ENCODE measurements at regions not wholly inside any gene's neighbourhood (a gene's known extent, or its start where the extent isn't known, plus 50 kb on each side); places are given as distances from the start of the nearest gene placed in this dataset.
"Not testable (repeated sequence)": the region's sequence is repeated elsewhere in the genome, so short reads cannot be mapped to it uniquely, and the experiment has no call there.

DNA sequence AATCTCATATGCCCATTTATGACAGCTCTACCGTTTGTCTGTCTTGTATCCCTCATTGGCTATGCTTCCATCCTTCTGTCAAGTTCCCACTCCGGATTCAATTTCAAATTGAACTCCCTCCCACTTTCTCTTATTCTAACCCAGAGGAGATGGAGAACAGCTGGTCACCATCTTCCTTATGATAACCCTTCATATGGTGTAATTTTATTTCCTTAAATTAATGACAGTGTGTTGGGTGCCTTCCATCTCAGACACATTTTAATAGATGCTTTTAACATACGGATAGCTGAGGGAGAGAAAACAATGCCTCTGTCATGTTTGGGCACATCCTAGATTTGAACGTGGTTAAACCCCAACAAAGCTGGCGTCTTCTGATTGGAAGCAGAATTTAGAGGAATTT is 103.0 kb upstream of the PLXNA2 start:
- DNase-seq (ENCODE audit: low read depth in 2 of 2, low spot score in 1 of 2): no peak

DNA sequence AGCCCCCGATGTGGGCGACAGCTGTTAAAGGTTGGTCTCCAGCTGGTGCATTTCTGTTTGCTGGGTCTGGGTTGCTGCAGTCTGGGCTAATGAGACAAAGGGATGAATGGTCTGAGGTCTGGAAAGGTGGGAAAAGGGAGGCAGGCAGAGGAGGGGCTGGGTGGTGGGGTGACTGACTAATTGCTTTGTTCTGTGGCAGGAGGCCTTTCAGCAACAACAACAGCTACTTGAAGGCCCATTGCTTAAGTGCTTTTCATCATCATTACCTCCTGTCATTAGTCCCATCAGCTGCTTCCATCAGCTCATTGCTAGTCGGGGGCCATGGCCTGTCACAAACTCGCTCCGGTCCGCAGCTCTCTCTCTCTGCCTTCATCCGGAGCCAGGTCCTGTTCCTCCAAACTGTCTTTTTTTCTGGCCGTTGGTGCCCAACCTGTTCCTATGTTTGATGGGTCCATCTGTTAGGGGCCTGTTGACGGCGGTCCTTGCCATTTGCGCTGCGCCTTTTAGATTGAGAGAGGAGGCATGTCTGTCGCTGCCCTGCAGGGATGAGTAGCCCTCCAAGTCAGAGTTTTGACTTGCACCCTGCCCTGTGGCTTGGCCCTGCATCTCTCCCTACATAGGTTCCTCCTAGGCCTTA is 105.6 kb upstream of the PLXNA2 start:
- no peak for DNase-seq (ENCODE audit: low read depth in 2 of 2, low spot score in 1 of 2)

DNA sequence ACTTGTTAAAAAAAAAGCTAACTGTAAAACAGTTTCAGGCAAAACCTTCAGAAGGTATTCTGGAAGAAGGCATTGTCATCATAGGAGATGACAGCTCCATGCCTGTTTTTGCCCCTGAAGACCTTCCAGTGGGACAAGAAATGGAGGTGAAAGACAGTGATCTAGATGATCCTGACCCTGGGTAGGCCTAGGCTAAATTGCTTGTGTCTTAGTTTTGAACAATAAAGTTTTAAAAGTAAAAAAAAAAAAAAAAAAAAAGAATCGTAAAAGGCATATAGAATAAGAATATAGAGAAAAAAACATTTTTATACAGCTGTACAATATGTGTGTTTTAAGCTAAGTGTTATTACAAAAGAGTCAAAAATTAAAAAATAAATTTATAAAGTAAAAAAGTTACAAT is 106.6 kb upstream of the PLXNA2 start:
- no peak for DNase-seq (ENCODE audit: low read depth in 2 of 2, low spot score in 1 of 2)

DNA sequence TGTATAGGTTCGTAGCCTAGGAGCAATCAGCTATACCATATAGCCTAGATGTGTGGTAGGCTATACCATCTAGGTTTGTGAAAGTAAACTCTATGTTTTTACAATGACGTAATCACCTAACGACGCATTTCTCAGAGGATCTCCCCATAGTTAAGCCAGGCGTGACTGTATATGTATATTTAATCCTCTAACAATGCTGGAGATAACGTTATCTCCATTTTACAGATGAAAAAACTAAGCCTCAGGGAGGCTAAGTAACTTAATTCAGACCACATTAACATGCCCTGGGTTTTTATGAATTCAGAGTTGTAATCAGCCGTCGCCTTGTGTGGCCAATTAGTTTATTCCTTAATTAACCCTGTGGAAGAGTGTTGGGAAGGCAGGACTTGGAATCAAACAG is 107.7 kb upstream of the PLXNA2 start:
- no peak for DNase-seq (ENCODE audit: low read depth in 2 of 2, low spot score in 1 of 2)

DNA sequence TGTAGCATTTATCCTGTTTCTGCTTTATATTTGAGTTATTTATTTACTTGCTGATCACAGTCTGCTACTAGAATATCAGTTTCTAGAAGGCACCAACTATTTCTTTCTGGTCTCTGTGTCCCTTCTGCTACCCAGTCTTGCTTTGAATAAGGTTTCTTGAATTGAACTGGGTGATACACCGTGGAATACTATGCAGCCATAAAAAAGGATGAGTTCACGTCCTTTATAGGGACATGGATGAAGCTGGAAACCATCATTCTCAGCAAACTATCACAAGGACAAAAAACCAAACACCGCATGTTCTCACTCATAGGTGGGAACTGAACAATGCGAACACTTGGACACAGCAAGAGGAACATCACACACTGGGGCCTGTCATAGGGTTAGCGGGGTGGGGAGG is 109.6 kb upstream of the PLXNA2 start:
- not testable (repeated sequence) for DNase-seq (ENCODE audit: low read depth in 2 of 2, low spot score in 1 of 2)

DNA sequence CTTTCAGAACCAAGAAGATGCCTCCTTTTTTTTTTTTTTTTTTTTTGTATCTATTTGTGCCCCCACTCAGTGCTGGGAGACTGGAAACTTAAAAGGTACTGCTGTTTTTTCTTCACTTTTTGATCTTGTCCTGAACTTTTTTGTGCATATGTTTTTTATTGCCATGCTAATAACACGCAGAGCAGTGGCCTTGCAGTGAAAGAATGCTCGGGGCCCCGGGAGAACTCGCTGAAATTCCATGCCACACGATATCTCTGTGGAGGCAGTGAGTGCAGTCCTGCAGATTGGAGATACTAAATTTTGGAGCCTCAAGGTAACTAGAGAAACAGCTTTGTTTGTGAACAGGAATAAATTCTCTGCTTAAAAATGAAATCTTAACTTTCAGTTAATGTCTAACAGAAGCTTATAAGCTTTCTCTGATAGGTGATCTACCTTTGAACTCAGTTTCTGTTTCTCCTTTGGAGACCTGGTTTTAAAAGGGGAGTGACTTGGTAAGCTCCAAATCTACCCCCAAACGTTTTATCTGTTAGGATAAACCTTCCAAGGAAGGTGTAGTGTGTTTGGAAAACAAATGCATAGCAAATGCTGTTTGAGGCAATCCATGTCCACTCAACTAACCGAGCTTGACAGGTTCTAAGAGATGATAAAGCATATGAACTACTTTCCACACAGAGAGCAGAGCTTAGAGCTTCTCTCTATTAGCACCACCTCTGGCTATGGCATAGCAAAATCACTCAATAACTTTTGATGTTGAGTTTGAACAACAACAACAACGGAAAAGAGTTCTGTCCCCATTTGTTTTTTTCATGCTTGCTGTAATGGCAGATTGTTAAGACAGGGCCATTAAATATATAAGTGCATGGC is 113.7 kb upstream of the PLXNA2 start:
- DNase-seq (ENCODE audit: low read depth in 2 of 2, low spot score in 1 of 2): no peak

DNA sequence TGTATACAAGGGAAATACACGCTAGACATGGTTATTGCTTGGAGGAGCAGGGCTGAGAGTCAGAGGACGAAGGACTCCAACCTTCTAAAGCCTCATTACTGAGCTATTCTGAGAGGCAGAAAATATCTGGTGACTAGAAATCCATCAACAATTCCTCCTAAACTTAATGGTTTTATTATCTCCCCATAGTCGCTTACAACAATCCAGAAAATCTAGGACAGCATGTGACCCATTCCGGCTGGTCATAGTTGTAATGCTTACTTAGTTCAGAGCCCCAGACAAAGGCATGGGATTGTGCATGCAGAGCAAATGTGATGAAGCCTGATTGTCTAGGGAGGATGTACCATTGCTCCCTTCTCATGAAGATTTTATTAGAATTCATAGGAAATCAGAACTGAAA is 114.5 kb upstream of the PLXNA2 start:
- DNase-seq (ENCODE audit: low read depth in 2 of 2, low spot score in 1 of 2): no peak

DNA sequence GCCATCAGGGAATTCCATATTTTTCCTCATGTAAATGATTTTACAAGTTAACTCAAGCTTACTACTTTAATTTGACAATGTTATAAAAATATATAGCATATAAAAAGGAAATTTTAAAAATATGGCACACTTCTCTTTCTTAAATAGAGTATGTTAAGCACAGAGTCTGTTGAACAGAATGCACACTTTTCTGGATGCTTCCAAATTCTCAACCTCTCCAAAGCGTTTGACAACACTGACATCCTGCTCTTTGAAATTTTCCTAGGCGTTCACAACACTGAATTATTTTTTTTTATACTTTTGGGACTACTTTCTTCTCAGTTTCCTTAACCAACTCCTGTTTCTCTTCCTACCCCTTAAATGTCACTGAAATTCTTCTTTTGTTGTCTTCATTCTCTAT is 117.8 kb upstream of the PLXNA2 start:
- DNase-seq (ENCODE audit: low read depth in 2 of 2, low spot score in 1 of 2): no peak

DNA sequence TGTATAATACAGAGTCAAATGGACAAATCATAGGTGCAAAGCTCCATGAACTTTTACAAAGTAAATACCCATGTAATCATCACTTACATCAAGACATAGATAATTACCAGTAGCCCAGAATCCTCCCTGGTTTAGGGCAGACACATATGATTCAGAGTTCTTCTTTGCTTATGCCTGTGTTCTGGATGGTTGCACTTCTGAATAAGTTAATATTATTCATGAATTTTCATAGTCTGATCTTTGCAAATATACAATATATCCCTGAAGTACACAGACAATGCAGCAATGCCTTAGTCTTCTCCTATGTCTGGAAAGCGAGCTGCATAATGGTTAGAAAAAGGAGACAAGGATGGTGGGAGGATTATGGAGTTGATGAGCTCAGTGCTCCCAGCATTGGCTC is 122.4 kb upstream of the PLXNA2 start:
- no peak for DNase-seq (ENCODE audit: low read depth in 2 of 2, low spot score in 1 of 2)

DNA sequence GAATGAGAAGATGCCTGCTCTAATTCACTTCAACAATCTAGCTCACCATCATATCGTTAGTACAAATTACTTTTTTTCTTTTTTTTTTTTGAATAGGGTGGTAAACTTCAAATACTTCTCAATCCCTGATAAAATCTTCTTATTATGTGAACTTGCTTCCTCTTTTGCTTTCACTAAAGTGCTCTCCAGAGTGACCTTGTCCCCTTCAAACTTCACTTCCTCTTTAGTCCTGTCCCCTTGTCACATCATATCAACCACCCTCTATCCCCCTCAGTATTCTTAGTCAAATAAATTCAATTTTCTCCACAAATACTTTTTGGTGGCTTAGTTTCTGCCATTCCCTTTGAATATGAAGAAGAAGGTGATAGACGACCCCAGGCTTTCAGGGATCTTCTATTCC is 124.9 kb upstream of the PLXNA2 start:
- DNase-seq (ENCODE audit: low read depth in 2 of 2, low spot score in 1 of 2): no peak

DNA sequence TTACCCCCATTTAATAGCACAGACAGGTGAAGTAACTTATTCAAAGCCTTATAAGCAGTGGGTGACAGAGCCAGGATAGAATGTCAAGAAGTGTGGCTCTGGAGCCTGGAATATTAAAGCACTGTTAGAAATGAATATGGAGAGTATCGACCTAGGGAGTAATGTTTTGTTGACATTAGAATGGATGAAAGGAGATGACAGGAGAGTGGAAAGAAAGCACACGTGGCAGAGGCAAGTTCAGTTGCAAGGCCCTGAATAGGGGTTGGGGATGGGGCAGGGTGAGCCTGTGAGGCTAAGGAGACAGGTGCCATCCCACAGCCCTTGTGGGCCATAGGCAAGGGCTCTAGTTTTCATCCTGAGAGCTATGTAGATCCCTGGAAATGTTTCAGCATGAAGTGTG is 125.5 kb upstream of the PLXNA2 start:
- no peak for DNase-seq (ENCODE audit: low read depth in 2 of 2, low spot score in 1 of 2)

DNA sequence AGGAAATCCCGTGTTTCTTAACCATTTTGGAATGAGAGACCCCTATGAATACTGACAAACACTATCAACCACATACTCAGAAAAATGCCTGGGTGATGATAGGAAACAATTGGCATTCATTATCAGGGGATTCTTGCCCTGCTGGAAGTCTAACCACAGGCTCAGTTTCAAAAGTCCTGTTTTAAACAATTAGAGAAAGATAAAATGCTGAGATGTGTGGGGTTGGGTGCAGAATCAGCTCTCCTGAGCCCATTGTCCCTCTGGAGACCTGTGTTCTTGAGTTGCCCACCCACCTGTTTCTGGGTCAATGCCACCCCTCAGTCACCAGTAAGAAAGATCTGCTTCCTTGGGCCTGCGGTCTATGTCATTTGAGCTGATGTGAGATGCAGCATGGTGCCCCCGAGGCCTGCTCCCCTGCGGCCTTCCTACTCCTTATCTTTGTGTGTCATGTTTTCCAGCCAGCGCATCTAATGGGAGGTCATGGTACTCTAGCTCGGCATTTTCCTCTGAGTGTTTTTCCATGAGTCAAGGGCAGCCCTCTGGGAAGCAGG is 130.3 kb upstream of the PLXNA2 start:
- DNase-seq (ENCODE audit: low read depth in 2 of 2, low spot score in 1 of 2): no peak

DNA sequence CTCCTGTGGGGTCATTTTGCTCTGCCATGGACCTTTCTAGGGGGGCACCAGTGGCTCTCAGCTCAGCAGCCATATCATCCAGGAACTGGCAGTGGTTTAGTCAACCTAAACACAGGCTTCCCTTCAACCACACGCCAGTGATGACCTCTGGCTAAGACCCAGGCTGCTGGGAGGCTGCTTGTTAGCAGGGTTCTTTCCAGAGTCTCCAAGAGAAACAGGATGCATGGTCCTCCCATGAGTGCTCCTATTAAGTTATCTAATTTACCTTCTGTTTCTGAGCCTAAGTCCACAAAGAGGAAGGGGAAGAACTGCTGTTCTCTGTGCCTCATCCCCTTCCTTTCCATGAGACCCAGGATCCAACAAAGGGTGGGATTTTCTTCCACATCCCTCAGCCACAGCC is 137.3 kb upstream of the PLXNA2 start:
- DNase-seq (ENCODE audit: low read depth in 2 of 2, low spot score in 1 of 2): no peak

DNA sequence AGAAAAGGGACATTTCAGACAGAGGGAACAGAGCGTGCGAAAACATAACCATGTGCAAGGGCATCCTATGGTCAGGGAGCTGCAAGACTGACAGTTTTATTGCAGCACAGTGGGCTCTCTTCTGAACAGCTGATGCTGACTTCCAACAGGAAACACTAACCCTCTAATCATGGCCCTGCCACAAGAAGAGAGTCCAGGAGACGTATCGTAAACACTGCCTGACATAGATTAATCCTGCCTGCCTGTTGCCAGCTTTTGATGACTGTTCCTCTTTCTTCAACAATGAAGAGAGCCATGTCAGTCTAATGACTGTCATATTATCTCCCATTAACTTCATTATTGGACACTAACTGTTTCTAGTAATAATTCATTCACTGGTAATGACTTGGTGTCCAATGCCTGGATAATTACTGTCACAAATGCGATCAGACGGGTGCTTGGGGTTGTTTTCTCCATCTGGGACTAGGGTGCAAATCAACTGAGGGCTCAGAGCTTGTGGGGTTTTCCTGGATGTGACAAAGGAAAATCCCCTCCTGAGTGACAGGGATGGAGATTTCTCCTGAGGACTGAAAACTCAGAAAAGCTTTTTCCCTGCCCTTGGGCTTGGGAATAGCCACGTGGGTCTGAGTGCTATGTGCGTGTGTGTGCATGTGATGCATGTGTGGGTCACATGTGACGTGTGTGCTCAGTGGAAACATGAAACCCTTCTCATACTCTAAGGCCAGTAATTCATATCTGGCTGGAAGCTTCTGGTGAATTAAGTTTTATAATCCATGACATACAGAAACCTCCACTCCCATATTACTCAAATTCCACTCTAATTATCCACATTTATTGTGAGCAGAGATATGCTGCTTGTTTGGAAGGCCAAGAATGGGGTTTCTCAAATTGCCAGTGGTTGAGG is 144.0 kb upstream of the PLXNA2 start:
- DNase-seq (ENCODE audit: low read depth in 2 of 2, low spot score in 1 of 2): no peak

DNA sequence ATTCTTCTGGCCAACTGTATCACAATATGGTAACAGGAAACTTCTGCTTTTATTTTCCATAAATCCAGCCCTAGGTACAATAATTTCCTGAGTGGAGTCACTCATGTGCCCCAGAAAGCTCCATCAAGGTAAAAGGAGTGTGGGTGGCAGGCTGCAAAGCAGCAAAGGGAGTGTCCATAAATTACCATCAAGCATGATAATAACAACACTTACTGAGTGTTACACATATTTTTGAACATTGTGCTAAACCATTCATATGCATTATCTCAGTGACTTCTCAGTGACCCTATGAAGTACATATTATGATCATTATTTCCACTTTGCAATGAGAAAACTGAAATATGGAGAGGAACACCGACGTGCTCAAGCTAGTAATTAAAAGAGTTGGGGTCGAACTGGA is 149.2 kb upstream of the PLXNA2 start:
- DNase-seq (ENCODE audit: low read depth in 2 of 2, low spot score in 1 of 2): no peak

DNA sequence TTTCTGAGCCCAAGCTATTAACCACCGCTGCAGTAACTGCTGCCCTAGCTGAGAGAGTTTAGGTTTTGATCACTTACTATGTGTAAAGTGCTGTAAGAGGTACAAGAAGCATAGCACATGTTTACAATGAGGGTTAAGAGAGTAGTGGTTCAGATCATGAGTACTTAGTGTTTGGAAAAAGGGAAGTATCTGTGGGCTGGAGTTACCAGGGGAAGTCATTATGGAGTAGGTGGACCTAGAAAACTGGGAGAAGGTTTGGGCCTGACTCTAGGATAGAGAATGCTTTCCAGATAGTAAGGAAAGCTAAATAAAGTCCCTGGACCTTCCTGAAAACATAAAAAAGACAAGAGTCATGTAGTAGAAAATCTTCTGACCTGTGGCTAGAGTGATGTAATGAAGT is 149.6 kb upstream of the PLXNA2 start:
- no peak for DNase-seq (ENCODE audit: low read depth in 2 of 2, low spot score in 1 of 2)

DNA sequence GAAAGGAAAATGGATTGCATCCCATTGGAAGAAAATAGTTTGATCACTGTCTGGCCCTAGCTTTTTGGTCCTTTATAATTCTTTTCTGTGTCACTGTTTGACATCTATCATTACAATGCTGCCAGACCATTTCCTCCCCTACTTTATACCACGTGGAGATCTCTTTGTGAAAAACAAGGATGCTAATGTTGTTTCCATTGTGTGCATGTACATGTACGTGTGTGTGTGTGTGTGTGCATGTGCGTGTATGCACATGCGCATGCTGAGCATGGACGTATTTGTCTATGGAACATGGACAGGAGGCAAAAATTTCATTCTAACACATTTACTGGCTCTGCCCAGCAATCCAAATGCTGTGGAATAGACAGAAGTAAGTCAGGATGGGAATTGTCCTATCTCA is 153.1 kb upstream of the PLXNA2 start:
- DNase-seq (ENCODE audit: low read depth in 2 of 2, low spot score in 1 of 2): no peak

DNA sequence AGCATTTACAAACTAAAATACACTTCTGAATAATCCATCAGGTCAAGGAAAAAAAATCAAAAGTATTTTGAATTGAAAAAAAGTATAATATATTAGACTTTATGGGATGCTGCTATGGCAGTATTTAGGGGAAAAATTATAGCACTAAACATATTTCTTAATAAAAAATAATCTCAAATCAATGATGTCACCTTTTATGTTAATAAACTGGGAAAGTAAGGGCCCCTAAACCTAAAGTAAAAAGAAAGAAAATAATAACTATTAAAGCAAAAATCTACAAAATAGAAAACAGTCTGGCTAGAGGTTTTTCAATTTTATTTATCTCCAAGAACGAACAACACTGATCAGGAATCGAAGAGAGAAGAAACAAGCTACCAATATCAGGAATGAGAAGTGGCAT is 160.8 kb upstream of the PLXNA2 start:
- DNase-seq (ENCODE audit: low read depth in 2 of 2, low spot score in 1 of 2): no peak

DNA sequence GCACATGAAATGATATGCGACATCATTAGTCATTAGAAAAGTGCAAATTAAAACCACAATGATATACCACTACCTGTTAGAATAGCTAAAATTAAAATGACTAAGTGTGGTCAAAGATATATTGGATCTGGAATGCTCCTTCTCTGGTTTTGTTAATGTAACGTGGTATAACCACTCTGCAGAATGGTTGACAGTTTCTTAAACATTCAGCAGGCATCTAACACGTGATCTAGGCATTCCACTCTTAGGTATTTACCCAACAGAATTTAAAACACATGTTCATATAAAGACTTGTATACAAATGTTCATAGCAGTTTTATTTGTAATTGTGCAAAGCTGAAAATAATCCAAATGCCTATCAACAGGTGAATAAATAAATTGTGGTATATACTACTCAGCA is 165.0 kb upstream of the PLXNA2 start:
- DNase-seq (ENCODE audit: low read depth in 2 of 2, low spot score in 1 of 2): no peak

DNA sequence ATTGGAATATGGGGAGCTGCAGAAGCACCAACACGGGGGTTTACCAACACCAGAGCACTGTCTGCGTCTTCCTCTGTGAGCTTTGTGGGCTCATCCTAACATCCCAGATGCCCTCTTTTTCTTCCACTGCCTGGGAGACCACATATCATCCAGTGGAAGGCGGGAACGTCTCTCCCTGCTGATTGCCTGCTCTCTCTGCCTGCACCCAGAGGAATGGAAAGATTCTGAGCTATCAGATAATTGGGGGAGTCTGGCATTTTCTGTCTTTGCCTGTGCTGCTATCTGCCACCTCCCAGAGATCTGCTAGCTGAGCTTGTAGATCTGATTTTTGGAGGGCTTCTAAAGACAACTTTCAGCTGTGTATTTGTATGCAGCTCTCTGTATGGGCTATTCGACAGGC is 166.2 kb upstream of the PLXNA2 start:
- DNase-seq (ENCODE audit: low read depth in 2 of 2, low spot score in 1 of 2): no peak

DNA sequence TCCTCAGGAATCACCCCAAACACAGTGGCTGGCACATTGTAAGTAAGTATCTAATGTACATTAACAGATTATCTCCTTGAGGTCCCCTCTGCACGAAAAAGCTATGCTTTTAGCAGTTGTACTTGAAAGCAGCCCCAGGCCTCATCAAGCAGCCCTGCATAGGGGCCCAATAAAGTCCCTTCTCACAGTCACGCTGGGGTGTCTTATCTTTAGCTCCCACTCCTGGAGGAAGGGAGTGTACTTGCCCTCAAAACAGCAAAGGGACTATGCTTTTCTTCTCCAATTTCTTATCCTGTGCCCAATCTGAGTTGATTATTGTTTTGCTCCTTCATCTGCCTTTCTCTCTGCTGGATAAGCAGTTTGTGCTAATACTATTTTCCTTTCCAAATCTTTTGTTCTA is 168.8 kb upstream of the PLXNA2 start:
- no peak for DNase-seq (ENCODE audit: low read depth in 2 of 2, low spot score in 1 of 2)

DNA sequence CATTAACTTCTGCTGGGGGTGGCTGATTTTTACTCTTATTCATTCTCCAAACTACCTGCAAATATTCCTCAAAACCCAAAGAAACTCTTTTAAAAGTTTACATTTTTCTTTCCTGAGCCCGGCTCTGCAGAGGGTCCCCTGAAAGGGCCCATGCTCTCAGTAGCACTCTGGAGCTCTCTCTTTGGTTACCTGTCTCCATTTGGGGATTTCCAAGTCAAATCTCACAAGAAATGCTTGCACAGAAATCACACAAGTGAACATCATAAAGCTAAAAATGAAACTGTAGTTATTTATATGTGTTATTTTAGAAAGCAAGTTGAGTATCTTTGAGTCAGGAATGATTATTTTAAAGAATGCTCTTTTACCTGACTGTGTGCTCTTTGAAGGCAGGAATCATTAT is 174.5 kb upstream of the PLXNA2 start:
- DNase-seq (ENCODE audit: low read depth in 2 of 2, low spot score in 1 of 2): no peak
